Natural killer cell (primary cell): ENCODE measurements at regions not wholly inside any gene's neighbourhood (a gene's known extent, or its start where the extent isn't known, plus 50 kb on each side); places are given as distances from the start of the nearest gene placed in this dataset.

ENCODE experiments used
- ATAC-seq, 3 donors: fragments of 150-1000 bp in 2 of 3; fragments of 200-7000 bp in 1 of 3; cut with Tn5 transposase; 1 replicate in 1 of 3; 2 replicates in 2 of 3; pipeline ENCODE4 v1.10.0; 2021; ENCODE audit warnings: mild to moderate bottlenecking in 2 of 3, moderate library complexity in 2 of 3
- DNase-seq, 2 donors: peaks; one replicate each; pipeline versions ENCODE4 v3.0.0 to v3.0.0-alpha.2; 2013 to 2021; ENCODE audit warnings: mixed read lengths in 1 of 2
- H3K27ac ChIP-seq: one replicate; pipeline ENCODE4 v1.5.1; 2013; ENCODE audit warnings: mild to moderate bottlenecking, low read length
- H3K27me3 ChIP-seq: one replicate; pipeline ENCODE4 v1.6.1; 2013; ENCODE audit warnings: low read length; ENCODE audit not compliant: control insufficient read depth, insufficient read depth
- H3K36me3 ChIP-seq: one replicate; pipeline ENCODE4 v1.6.1; 2013; ENCODE audit warnings: low read length; ENCODE audit not compliant: control insufficient read depth, insufficient read depth
- H3K4me1 ChIP-seq: one replicate; pipeline ENCODE4 v1.6.1; 2013; ENCODE audit warnings: low read length; ENCODE audit not compliant: control insufficient read depth, insufficient read depth
- H3K4me3 ChIP-seq: one replicate; pipeline ENCODE4 v1.5.1; 2013; ENCODE audit warnings: low read length
- H3K9me3 ChIP-seq: one replicate; pipeline ENCODE4 v1.6.1; 2013; ENCODE audit warnings: low read length; ENCODE audit not compliant: control insufficient read depth, insufficient read depth
- H3K27ac Mint-ChIP-seq, 2 donors: one replicate each; pipeline ENCODE4 v1.8.0; 2022; ENCODE audit warnings: mild to moderate bottlenecking in 2 of 2, mixed read lengths in 2 of 2, moderate library complexity in 1 of 2
- H3K27me3 Mint-ChIP-seq, 2 donors: one replicate each; pipeline ENCODE4 v1.8.0; 2022; ENCODE audit warnings: low read depth in 2 of 2, mixed read lengths in 2 of 2
- H3K36me3 Mint-ChIP-seq: one replicate; pipeline ENCODE4 v1.8.0; 2022; ENCODE audit warnings: mixed read lengths
- H3K4me1 Mint-ChIP-seq, 2 donors: one replicate each; pipeline ENCODE4 v1.8.0; 2022; ENCODE audit warnings: mixed read lengths in 2 of 2
- H3K4me3 Mint-ChIP-seq: one replicate; pipeline ENCODE4 v1.8.0; 2022; ENCODE audit warnings: mild to moderate bottlenecking, moderate library complexity, mixed read lengths
- H3K9me3 Mint-ChIP-seq, 2 donors: one replicate each; pipeline ENCODE4 v1.8.0; 2022; ENCODE audit warnings: mixed read lengths in 2 of 2
- CTCF ChIP-seq: fragments of 200-600 bp; IDR thresholded peaks from one replicate; pipeline ENCODE4 v1.8.0; 2022; ENCODE audit warnings: antibody characterized with exemption
- WGBS: methylation state at CpG from one replicate; pipeline ENCODE4 v1.1.7; 2013; ENCODE audit warnings: missing lambda C conversion rate; ENCODE audit not compliant: insufficient coverage; 5-methylcytosine and 5-hydroxymethylcytosine counted together
- intact Hi-C: fragments of 100-400 bp; cut with micrococcal nuclease; formaldehyde crosslinking; loops from one replicate; pipeline ENCODE4 v1.14.2; 2022

- no peak overlapping the region for H3K27ac Mint-ChIP-seq
- no peaks in the 10 kb centered on the region for H3K9me3 Mint-ChIP-seq
- no peak overlapping the region for H3K4me3 ChIP-seq
- DNase-seq (no peak), ATAC-seq (no peak)
- H3K4me1 ChIP-seq: no peaks in the 10 kb centered on the region
- H3K27ac ChIP-seq: no peak overlapping the region
- H3K4me3 Mint-ChIP-seq: no peak overlapping the region
- H3K9me3 ChIP-seq: no peaks in the 10 kb centered on the region
- intact Hi-C loops: no loop called here
- WGBS: 6% methylated on average over 87 of the region's 87 CpGs
- H3K36me3 Mint-ChIP-seq: no peaks in the 10 kb centered on the region
- H3K36me3 ChIP-seq: no peaks in the 10 kb centered on the region
- H3K4me1 Mint-ChIP-seq: no peaks in the 10 kb centered on the region
- no peak for TF ChIP-seq CTCF
- peaks cover 14% of the 10 kb centered on the region for H3K27me3 ChIP-seq
- peaks cover 22 to 25% of the 10 kb centered on the region in 2 donors for H3K27me3 Mint-ChIP-seq
Observed at GRCh38 chr12:3365463-3366411, 125.3 kb upstream of the PRMT8 start.

- H3K27me3 Mint-ChIP-seq: peaks cover 22 to 31% of the 10 kb centered on the region in 2 donors
Observed at GRCh38 chr12:3366451-3367110, 124.4 kb upstream of the PRMT8 start.

GRCh38 chr12:3367750-3368444, 123.1 kb upstream of the PRMT8 start:
- H3K27me3 ChIP-seq: peaks cover 14% of the 10 kb centered on the region
- H3K36me3 Mint-ChIP-seq: no peaks in the 10 kb centered on the region
- no peaks in the 10 kb centered on the region for H3K9me3 ChIP-seq
- H3K9me3 Mint-ChIP-seq: no peaks in the 10 kb centered on the region
- H3K4me3 Mint-ChIP-seq: no peak overlapping the region
- H3K4me1 Mint-ChIP-seq: no peaks in the 10 kb centered on the region
- no peak overlapping the region for H3K4me3 ChIP-seq
- ATAC-seq (no peak), DNase-seq (no peak)
- H3K4me1 ChIP-seq: no peaks in the 10 kb centered on the region
- no peak overlapping the region for H3K27ac Mint-ChIP-seq
- H3K27me3 Mint-ChIP-seq: peaks cover 22 to 39% of the 10 kb centered on the region in 2 donors
- no peak overlapping the region for H3K27ac ChIP-seq
- H3K36me3 ChIP-seq: no peaks in the 10 kb centered on the region
- 84% methylated on average over 16 of the region's 16 CpGs for WGBS
- intact Hi-C loops: no loop called here
- TF ChIP-seq CTCF: no peak

More at GRCh38 chr12:3366451-3367110, 124.4 kb upstream of the PRMT8 start:
- intact Hi-C loops: no loop called here
- Histone ChIP-seq H3K36me3 (no peaks in the 10 kb centered on the region), H3K4me1 (no peaks in the 10 kb centered on the region), H3K4me3 (no peak overlapping the region), H3K27ac (no peak overlapping the region), H3K9me3 (no peaks in the 10 kb centered on the region), H3K27me3 (peaks cover 14% of the 10 kb centered on the region)
- ATAC-seq: no peak
- H3K4me1 Mint-ChIP-seq: no peaks in the 10 kb centered on the region
- no peak overlapping the region for H3K4me3 Mint-ChIP-seq
- no peak for TF ChIP-seq CTCF
- no peak overlapping the region for H3K27ac Mint-ChIP-seq
- H3K9me3 Mint-ChIP-seq: no peaks in the 10 kb centered on the region
- WGBS: 49% methylated on average over 24 of the region's 26 CpGs
- H3K36me3 Mint-ChIP-seq: no peaks in the 10 kb centered on the region
- DNase-seq: no peak
